HL-60 (cell line): ENCODE measurements at regions not wholly inside any gene's neighbourhood (a gene's known extent, or its start where the extent isn't known, plus 50 kb on each side); places are given as distances from the start of the nearest gene placed in this dataset.

Experiments
- DNase-seq, 2 experiments: peaks; one replicate each; pipeline ENCODE4 v3.0.0-alpha.2; 2010 to 2020; ENCODE audit warnings: low read depth in 1 of 2, low spot score in 1 of 2
- H3K27ac ChIP-seq: fragments of 250-450 bp; sonication (Bioruptor Pico); replicated peaks from 2 replicates; pipeline ENCODE4 v1.5.1; 2020; ENCODE audit warnings: mild to moderate bottlenecking, moderate library complexity
- H3K27me3 ChIP-seq: fragments of 250-450 bp; sonication (Bioruptor Pico); 2 replicates; pipeline ENCODE4 v1.5.1; 2021; ENCODE audit warnings: mild to moderate bottlenecking, moderate library complexity; ENCODE audit not compliant: insufficient read depth, poor library complexity, severe bottlenecking
- H3K4me3 ChIP-seq: replicated peaks from 2 replicates; pipeline ENCODE4 v1.5.1; 2011; ENCODE audit warnings: mild to moderate bottlenecking, control low read depth, low read length; ENCODE audit not compliant: insufficient read depth
- CTCF ChIP-seq: IDR thresholded peaks from one replicate; pipeline ENCODE4 v1.5.1; 2011; ENCODE audit warnings: low read length, control low read depth, inconsistent platforms; ENCODE audit not compliant: insufficient read depth
- GABPA ChIP-seq: IDR thresholded peaks from 2 replicates; pipeline ENCODE4 v1.6.1; 2012; ENCODE audit warnings: low read depth
- POLR2AphosphoS5 ChIP-seq: IDR thresholded peaks from 2 replicates; pipeline ENCODE4 v1.6.1; 2012; ENCODE audit warnings: low read depth
- SPI1 ChIP-seq: IDR thresholded peaks from 2 replicates; pipeline ENCODE4 v1.6.1; 2012; ENCODE audit warnings: low read depth, mild to moderate bottlenecking, borderline replicate concordance
- TF ChIP-seq, protein P1 (sequence below): IDR thresholded peaks from 2 replicates; pipeline ENCODE4 v1.6.1; 2012; ENCODE audit warnings: low read depth; ENCODE audit not compliant: insufficient replicate concordance

DNA sequence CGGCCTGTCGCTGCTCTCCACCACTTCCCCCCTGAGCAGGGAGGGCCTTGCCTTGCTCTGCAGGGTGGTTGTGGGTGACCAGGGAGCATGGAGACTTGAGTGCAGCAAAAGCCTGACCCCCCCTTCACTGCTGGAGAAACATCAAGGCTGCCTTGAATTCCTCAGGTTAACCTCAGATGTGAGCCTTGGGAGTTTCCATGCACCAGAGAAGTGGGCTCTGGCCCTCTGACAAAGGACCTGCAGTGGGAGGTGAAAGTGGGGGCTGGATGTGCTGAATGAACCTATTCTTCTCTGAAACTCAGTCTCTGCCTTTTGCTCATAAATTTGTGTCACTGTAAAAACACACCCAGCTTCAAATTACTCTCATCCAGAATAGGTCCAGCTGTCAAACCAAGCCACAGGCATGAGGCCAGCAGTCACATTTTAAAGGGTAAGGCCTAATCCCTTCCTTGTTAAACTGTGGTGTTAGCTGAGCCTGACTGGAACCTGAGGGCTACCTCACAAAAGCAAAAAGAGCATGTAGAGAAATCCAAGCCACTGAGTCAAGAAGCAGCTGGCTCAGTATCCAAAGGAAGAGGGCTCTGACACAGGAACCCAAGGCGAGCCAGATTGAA lies 356.8 kb downstream of the CCSER2 start:
- Histone ChIP-seq H3K27ac (no peak overlapping the region), H3K4me3 (no peak overlapping the region), H3K27me3 (no peaks in the 10 kb centered on the region)
- no peak for TF ChIP-seq POLR2AphosphoS5
- TF ChIP-seq SPI1 = no peak
- TF ChIP-seq CTCF = no peak
- TF ChIP-seq GABPA = no peak
- TF ChIP-seq, protein P1, sequence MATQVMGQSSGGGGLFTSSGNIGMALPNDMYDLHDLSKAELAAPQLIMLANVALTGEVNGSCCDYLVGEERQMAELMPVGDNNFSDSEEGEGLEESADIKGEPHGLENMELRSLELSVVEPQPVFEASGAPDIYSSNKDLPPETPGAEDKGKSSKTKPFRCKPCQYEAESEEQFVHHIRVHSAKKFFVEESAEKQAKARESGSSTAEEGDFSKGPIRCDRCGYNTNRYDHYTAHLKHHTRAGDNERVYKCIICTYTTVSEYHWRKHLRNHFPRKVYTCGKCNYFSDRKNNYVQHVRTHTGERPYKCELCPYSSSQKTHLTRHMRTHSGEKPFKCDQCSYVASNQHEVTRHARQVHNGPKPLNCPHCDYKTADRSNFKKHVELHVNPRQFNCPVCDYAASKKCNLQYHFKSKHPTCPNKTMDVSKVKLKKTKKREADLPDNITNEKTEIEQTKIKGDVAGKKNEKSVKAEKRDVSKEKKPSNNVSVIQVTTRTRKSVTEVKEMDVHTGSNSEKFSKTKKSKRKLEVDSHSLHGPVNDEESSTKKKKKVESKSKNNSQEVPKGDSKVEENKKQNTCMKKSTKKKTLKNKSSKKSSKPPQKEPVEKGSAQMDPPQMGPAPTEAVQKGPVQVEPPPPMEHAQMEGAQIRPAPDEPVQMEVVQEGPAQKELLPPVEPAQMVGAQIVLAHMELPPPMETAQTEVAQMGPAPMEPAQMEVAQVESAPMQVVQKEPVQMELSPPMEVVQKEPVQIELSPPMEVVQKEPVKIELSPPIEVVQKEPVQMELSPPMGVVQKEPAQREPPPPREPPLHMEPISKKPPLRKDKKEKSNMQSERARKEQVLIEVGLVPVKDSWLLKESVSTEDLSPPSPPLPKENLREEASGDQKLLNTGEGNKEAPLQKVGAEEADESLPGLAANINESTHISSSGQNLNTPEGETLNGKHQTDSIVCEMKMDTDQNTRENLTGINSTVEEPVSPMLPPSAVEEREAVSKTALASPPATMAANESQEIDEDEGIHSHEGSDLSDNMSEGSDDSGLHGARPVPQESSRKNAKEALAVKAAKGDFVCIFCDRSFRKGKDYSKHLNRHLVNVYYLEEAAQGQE = no peak
- DNase-seq = no peak

DNA sequence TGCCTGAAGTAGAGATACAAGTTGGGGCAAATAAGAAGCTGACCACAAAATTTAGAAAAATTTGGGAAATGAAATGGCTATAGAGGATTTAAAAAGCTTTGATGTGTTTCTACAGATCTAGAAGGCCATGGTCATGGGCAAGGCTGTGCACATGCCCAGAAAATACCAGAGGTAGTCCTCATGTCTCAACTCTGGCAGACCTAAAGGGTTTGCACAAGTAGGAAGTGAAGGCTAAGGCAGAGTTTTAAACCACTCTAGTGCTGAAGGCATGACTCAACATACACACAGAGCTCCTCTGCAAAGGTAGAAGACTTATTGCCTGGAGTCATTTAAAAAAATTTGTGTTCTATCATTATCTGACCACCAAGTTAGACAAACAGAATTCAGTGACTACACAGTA lies 364.6 kb downstream of the CCSER2 start:
- H3K27me3 ChIP-seq = peaks cover 3% of the 10 kb centered on the region
- TF ChIP-seq GABPA (no peak), CTCF (no peak), SPI1 (no peak), POLR2AphosphoS5 (no peak)
- TF ChIP-seq, protein P1 = no peak
- no peak overlapping the region for H3K27ac ChIP-seq
- H3K4me3 ChIP-seq = no peak overlapping the region
- DNase-seq = no peak

GRCh38 chr10:84695902-84696301 lies 367.5 kb downstream of the CCSER2 start:
- Histone ChIP-seq H3K27me3 (peaks cover 3% of the 10 kb centered on the region), H3K27ac (no peak overlapping the region), H3K4me3 (no peak overlapping the region)
- TF ChIP-seq POLR2AphosphoS5 = no peak
- no peak for TF ChIP-seq GABPA
- no peak for TF ChIP-seq SPI1
- no peak for TF ChIP-seq CTCF
- TF ChIP-seq, protein P1 = no peak
- no peak for DNase-seq
